Urothelium cell line (cell line): ENCODE measurements at regions not wholly inside any gene's neighbourhood (a gene's known extent, or its start where the extent isn't known, plus 50 kb on each side); places are given as distances from the start of the nearest gene placed in this dataset.

Experiments used
- DNase-seq: peaks from one replicate; pipeline ENCODE4 v3.0.0; 2011; ENCODE audit warnings: low spot score, mixed read lengths
- FAIRE-seq: peaks from 2 replicates; lab custom pipeline; 2011; peaks lifted over from hg19 to GRCh38; lab: Jason Lieb, UNC

DNA sequence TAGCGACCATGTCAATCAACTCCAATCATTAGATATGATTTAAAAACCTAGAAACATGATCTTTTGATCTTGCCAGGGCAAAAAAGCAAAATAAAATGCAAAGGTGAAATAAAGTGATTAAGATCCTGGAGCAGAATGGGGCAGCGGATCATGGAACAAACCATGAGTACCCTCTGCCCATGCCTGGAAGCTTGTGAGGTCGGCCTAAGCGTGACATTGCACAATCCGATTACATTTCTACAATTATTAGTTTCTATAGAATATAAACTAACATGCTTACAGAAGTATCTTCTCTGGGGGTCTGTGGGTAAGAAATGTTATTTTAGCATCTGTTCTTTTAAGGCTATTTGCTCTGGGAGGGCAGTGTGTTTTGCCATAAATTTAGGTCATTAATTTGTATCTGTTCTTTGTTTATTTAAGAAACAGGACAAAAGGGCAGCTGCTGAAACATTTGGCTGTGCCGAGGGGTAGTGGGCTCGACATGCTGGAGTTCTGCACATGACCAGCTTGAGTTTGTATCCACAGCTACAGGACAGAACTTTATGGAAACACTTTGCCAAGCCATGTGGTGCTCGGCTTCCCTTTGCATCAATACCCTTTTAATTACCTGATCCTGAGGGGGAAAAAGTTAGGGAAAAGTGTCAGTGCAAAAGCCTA lies 55.9 kb downstream of the ZBTB18 start:
- FAIRE-seq = no peak
- no peak for DNase-seq

DNA sequence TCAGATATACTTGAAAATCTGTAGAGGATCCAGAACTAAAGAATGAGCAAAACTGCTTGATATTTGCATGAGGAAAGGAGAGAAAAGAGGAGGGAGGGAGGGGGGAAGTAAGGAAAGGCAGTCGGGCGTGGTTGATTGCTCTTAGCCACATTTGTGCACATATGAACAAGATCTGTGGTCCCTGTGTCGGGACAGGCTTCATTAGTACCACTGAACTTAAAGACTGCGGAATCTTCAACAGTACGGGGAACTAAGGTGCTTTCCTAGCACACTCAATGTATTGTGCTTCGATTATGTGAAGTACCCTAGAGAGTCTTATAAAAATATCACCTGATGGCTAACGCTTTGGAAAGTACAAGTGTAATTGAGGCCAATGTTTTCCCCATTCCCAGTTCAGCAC lies 59.9 kb downstream of the ZBTB18 start:
- DNase-seq (no peak), FAIRE-seq (no peak)

GRCh38 chr1:244112041-244112440 lies 61.0 kb downstream of the ZBTB18 start:
- no peak for DNase-seq
- no peak for FAIRE-seq

DNA sequence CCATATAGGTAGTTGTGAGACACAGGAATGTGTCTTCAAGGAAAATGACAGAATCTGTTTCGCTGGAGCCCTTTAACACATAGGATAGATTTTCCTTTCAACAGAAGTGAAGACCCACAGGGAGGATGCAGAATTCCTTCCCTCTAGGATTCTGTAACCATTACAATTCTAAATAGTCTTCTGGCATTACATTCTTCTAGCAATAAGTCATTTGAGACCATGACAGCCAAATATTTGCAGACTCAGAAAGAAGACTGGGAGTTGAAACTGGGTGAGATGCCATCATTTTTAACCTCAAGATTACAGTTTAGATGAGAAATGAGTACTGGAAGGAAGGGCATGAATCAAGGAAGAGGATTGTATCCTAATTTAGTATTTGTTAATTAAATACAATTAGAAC lies 61.6 kb downstream of the ZBTB18 start:
- DNase-seq (no peak), FAIRE-seq (no peak)

DNA sequence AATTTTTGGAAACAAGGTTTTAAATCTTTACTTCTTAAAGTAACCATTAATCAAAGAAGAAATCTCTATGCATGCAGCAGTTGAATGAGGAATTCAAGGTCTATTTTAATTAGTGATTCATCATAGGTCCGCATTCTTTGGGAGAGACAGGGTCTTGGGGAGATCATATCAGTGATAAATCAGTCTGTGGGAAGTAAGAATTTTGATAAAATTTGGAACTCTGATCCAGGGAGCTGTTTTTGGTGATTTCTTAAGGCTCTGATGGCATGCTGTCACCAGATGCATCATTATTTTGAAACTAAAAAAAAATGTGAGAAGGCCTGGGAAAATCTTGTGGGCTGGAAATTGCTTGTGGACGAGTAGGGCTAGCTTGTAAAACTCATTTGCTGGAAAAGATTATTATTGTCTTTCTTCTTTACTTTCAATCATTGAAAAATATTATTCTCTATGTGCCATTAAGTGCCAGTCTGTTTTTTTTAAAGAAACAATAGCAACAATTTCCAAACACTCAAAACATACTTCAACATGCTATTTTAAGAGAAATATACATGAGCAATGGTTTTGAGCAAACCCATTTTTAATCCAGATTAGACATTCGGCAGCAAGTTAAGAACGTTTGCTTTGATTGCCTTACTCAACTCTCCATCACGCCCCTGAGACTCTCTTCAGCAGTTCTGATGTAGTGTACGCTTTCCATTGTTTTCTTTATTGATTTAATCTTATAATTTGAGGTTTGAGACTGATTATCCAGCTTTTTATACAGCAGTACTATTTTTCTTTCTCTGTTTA lies 62.6 kb downstream of the ZBTB18 start:
- no peak for DNase-seq
- no peak for FAIRE-seq

DNA sequence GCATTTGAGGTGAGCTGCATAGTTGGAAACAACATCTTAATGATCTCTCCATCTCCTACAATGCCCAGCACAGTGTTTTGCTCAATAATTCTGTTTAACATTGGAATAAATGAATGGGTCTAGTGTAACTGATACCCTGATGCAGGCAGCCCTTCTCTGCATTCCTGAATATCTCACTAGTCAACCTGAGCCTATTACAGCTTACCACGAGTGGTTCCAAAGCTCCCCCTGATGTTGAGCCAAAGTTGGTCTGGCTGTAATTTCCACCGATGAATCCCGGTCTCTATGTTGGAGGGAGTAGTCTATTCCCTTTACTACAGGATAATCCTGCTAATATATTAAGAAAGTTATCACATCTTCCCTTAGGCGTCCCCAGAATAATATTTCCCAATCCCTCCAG lies 63.8 kb downstream of the ZBTB18 start:
- DNase-seq (no peak), FAIRE-seq (no peak)

DNA sequence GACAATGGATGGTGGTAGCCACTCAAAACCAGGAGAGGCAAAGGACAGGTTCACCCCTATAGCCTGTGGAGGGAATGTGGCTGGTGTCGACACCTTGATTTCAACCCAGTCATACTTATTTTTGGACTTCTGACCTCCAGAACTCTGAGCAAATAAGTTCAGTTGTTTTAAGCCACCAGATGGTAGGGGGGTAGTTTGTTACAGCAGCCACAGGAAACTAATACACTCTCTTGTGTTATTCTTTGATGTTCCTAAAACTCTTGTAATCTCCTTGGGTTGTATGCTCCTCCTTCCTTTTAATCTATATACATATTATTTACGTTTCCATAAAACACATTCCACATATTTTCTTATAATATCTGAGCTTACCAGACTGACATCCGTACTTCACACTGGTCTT lies 65.9 kb downstream of the ZBTB18 start:
- FAIRE-seq (no peak), DNase-seq (no peak)

- DNase-seq (no peak), FAIRE-seq (no peak)
Observed at GRCh38 chr1:244118109-244118761, 67.2 kb downstream of the ZBTB18 start.

DNA sequence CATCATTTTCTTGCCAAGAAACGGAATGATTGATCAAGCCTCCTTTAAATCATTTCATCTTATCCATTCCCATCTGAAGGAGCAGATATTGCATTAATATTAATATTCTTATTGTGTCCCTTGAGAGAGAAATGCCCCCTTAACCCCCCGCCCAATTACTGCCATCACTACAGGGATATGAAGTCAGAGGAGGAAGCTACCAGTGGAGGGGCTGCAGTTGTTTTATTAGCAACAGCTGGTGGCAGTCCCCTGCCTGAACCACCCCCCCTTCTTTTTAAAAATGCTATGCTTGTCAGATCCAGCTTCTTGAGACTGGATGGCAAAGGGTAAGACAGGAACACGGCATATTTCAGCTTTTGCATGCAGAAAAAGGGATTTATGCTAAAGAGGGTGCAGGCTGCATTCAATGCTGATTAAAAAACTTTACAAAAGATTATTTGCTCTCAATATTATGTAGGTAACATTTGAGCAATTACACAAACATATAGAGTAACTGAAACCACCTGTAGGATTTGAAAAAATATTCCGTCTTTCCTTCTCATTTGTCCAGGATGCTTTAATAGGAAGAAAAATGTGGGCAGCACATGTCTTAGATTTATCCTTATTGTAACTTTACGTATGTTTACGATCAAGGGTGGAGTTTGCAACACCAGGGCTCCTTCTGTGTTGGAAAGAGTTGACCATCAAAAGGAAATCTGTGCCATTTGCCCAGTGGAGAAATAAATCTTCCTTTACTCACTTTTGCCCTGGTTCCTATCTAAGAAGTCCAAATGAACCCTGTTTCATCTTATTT lies 77.7 kb downstream of the ZBTB18 start:
- FAIRE-seq = no peak
- DNase-seq = no peak

- DNase-seq (no peak), FAIRE-seq (no peak)
Observed at GRCh38 chr1:244137276-244137675, 86.2 kb downstream of the ZBTB18 start.

GRCh38 chr1:244137725-244138124 lies 86.6 kb downstream of the ZBTB18 start:
- DNase-seq (no peak), FAIRE-seq (no peak)

DNA sequence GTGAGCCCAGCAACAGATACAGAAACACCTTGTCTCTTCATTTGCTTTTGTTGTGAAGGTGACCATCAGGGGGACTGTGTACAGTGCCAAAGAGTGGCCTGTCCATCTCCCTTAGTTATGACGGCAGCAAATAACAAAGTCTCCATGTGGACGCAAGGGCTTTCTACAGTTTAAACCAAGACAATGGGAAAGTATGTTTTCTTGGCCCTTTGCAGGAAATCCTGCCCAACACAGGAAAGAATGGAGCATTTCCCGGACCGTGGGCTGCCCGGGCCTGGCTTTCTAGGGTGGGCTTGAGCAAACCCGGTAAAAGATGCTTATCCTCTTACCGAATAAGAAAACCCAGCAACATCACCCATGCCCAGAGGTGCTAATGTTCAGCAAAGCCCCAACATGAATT lies 87.3 kb downstream of the ZBTB18 start:
- no peak for FAIRE-seq
- DNase-seq = no peak

DNA sequence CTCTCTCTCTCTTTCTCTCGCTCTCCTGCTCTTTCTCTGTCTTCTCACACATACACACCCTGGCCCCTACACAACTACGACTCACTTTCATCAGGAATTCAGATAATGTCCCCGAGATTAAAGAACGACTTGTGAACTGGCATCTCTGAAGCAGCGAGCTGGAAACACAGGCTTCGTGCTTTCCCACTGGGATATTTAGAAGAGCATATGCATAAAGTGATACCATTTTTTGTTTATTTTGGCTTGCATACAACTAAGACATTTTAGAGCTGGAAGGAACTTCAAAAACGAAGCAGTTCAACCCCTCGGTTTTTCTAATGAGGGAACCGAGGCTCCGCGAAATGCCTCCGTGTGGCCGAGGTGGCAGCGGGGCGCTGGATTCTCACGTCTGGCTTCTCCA lies 88.6 kb downstream of the ZBTB18 start:
- no peak for DNase-seq
- FAIRE-seq = no peak

- no peak for FAIRE-seq
- DNase-seq = no peak
Observed at GRCh38 chr1:244140420-244140819, 89.3 kb downstream of the ZBTB18 start.

DNA sequence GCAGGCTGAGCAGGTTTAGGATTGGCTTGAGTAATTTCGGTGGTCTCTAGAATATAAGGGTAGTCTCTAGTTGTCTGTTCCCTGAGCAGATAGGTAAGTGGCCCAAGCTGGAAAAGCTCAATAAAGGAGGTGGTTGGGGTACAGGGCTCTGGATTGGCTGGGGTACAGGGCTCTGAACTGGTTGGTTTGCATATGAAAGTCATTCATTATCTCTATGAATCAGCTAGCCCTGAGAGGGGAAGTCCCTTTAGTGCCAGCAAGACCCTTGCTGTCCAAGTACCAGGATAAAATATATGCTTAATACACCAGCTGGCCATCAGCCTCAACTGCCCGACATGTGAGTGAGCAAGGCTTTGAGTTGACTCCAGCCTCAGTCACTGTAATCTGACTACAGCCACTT lies 93.0 kb downstream of the ZBTB18 start:
- DNase-seq = no peak
- no peak for FAIRE-seq

DNA sequence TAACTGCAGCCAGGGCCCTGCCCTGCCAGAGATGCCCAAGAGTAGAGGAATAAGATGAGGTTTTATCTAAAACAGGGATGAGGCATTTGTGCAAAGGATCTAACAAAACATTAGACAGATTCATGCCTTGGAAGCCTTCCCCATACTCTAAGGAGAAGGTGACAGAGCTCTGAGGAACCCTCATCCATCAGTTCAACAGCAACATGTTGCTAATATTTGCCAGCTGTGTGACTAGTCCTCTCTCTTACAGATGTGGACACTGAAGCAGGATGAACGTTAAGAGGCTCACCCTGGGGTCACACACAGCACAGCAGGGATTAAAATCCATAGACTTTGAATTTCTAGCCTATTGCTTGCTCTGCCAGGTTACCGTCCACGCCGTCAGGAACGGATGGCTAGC lies 99.0 kb downstream of the ZBTB18 start:
- FAIRE-seq (no peak), DNase-seq (no peak)

DNA sequence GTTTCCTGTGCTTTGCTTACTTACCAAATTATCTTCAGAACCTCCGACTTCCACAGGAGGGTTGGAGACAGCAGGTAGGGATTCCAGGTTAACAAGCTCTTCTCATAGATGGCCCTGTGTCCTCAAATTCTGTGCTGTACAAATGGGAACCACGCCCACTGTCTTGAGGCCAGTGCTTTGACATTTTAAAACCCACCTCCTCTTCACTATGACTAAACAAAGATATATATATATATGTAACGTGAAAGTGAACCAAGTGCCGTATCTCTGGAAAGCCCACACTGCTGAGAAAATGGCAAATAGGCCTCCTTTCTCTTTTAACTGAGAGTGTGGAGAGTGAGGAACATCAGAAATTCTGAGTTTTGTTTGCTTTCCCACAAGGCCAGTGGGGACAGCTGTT lies 99.6 kb downstream of the ZBTB18 start:
- DNase-seq (no peak), FAIRE-seq (no peak)

GRCh38 chr1:244151537-244151936 lies 100.5 kb downstream of the ZBTB18 start:
- no peak for DNase-seq
- FAIRE-seq = no peak

DNA sequence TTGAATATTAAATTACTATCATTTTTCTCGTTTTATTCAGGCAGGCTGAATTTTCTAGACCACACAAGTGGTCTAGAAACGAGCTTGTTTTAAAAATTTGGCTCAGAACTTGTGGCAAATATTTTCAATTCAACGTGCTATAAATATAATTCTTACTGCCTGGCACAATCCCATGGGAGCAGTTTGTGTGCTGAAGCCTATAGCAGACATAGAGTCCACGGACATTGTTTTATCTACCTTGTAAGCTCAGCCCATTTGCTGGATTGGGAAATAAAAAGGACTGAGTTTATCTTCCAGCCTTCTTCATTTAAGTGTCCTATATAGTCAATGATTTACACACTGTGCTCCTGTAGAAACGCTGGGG lies 103.4 kb downstream of the ZBTB18 start:
- FAIRE-seq = no peak

GRCh38 chr1:244154872-244155531 lies 103.9 kb downstream of the ZBTB18 start:
- FAIRE-seq (peak; percentile 70), DNase-seq (no peak)

More for the DNA sequence above, 103.4 kb downstream of the ZBTB18 start:
- no peak for DNase-seq

- FAIRE-seq (no peak), DNase-seq (no peak)
Observed at GRCh38 chr1:244155661-244156060, 104.6 kb downstream of the ZBTB18 start.
